Stomach (tissue), 4 donors: ENCODE measurements at regions not wholly inside any gene's neighbourhood (a gene's known extent, or its start where the extent isn't known, plus 50 kb on each side); places are given as distances from the start of the nearest gene placed in this dataset.

Source experiments
- CTCF ChIP-seq, 7 experiments: fragments of 450-650 bp in 4 of 7; fragments of 200-600 bp in 3 of 7; sonication (generic) in 3 of 7; IDR thresholded peaks; one replicate each; pipeline ENCODE4 v1.5.1; 2016 to 2019; ENCODE audit warnings: antibody characterized with exemption in 7 of 7, control low read depth in 2 of 7, mild to moderate bottlenecking in 1 of 7
- EP300 ChIP-seq: sonication (generic); formaldehyde crosslinking; IDR thresholded peaks from one replicate; pipeline ENCODE4 v1.6.1; 2017; ENCODE audit warnings: antibody characterized with exemption
- POLR2A ChIP-seq, 4 donors: fragments of 450-650 bp; IDR thresholded peaks; one replicate each; pipeline ENCODE4 v1.6.1; 2016; ENCODE audit warnings: antibody characterized with exemption in 4 of 4, control low read depth in 2 of 4, mild to moderate bottlenecking in 1 of 4, moderate library complexity in 1 of 4
- POLR2AphosphoS5 ChIP-seq, 3 donors: sonication (generic); formaldehyde crosslinking; IDR thresholded peaks; one replicate each; pipeline ENCODE4 v1.6.1; 2016; ENCODE audit warnings: antibody characterized with exemption in 3 of 3

- no peak for TF ChIP-seq POLR2AphosphoS5 (IDR thresholded peaks at IDR 0.05)
- no peak for TF ChIP-seq POLR2A (IDR thresholded peaks at IDR 0.05)
- no peak for TF ChIP-seq CTCF (IDR thresholded peaks at IDR 0.05)
- no peak for TF ChIP-seq EP300
Measured at GRCh38 chr3:145377301-145377700, 783.7 kb downstream of the PLOD2 start.
